CD14-positive monocyte (primary cell): ENCODE measurements at regions not wholly inside any gene's neighbourhood (a gene's known extent, or its start where the extent isn't known, plus 50 kb on each side); places are given as distances from the start of the nearest gene placed in this dataset.

Source experiments
- DNase-seq, 3 donors: peaks; one replicate each; pipeline ENCODE4 v3.0.0-alpha.2; 2011 to 2022
- H2AFZ ChIP-seq: 2 replicates; pipeline ENCODE4 v1.6.0; 2012; ENCODE audit warnings: mild to moderate bottlenecking, low read depth, low read length, inconsistent platforms; ENCODE audit not compliant: insufficient read depth, poor library complexity, severe bottlenecking
- H3K27ac ChIP-seq, 2 donors: 1 replicate in 1 of 2; 2 replicates in 1 of 2; pipeline ENCODE4 v1.5.1; 2012 to 2013; ENCODE audit warnings: low read length in 2 of 2, control low read depth in 1 of 2, inconsistent platforms in 1 of 2, low read depth in 1 of 2, mild to moderate bottlenecking in 1 of 2
- H3K27me3 ChIP-seq, 2 donors: one replicate each; pipeline versions ENCODE4 v1.6.0 to v1.6.1; 2011 to 2013; ENCODE audit warnings: low read length in 2 of 2; ENCODE audit not compliant: control insufficient read depth in 2 of 2, insufficient read depth in 2 of 2
- H3K36me3 ChIP-seq, 2 donors: replicated peaks in 1 of 2; 1 replicate in 1 of 2; 2 replicates in 1 of 2; pipeline versions ENCODE4 v1.5.1 to v1.6.1; 2012 to 2013; ENCODE audit warnings: low read length in 2 of 2, control low read depth in 1 of 2, inconsistent platforms in 1 of 2, mild to moderate bottlenecking in 1 of 2; ENCODE audit not compliant: insufficient read depth in 2 of 2, control insufficient read depth in 1 of 2
- H3K4me1 ChIP-seq, 2 donors: 1 replicate in 1 of 2; 2 replicates in 1 of 2; pipeline versions ENCODE4 v1.5.1 to v1.6.1; 2012 to 2013; ENCODE audit warnings: low read length in 2 of 2, control low read depth in 1 of 2, inconsistent platforms in 1 of 2, mild to moderate bottlenecking in 1 of 2, moderate library complexity in 1 of 2; ENCODE audit not compliant: insufficient read depth in 2 of 2, control insufficient read depth in 1 of 2
- H3K4me2 ChIP-seq: replicated peaks from 2 replicates; pipeline ENCODE3; 2012; ENCODE audit warnings: low read length, moderate library complexity, mild to moderate bottlenecking; ENCODE audit not compliant: poor library complexity, severe bottlenecking; ENCODE audit errors: extremely low read depth
- H3K4me3 ChIP-seq, 3 experiments: fragments of 200-600 bp in 1 of 3; sonication (generic) in 1 of 3; replicated peaks in 1 of 3; 1 replicate in 2 of 3; 2 replicates in 1 of 3; pipeline ENCODE4 v1.5.1; 2011 to 2013; ENCODE audit warnings: low read length in 3 of 3, mild to moderate bottlenecking in 3 of 3, control low read depth in 2 of 3, low read depth in 2 of 3, inconsistent platforms in 1 of 3, moderate library complexity in 1 of 3
- H3K79me2 ChIP-seq: 2 replicates; pipeline ENCODE4 v1.6.0; 2012; ENCODE audit warnings: mild to moderate bottlenecking, control low read depth, inconsistent platforms, low read length, moderate library complexity; ENCODE audit not compliant: insufficient read depth
- H3K9ac ChIP-seq: 2 replicates; pipeline ENCODE4 v1.6.0; 2017; ENCODE audit warnings: low read length, mild to moderate bottlenecking; ENCODE audit not compliant: insufficient read depth, poor library complexity, severe bottlenecking
- H3K9me3 ChIP-seq, 2 donors: replicated peaks in 1 of 2; 1 replicate in 1 of 2; 2 replicates in 1 of 2; pipeline versions ENCODE4 v1.5.1 to v1.6.1; 2012 to 2013; ENCODE audit warnings: low read length in 2 of 2, control low read depth in 1 of 2; ENCODE audit not compliant: control insufficient read depth in 1 of 2, insufficient read depth in 1 of 2
- H4K20me1 ChIP-seq: 2 replicates; pipeline ENCODE4 v1.6.0; 2012; ENCODE audit warnings: mild to moderate bottlenecking, low read length, control low read depth, moderate library complexity; ENCODE audit not compliant: insufficient read depth
- H3K27ac Mint-ChIP-seq, 7 donors: one replicate each; pipeline ENCODE4 v1.8.0; 2020; ENCODE audit warnings: mild to moderate bottlenecking in 7 of 7, mixed read lengths in 7 of 7, moderate library complexity in 6 of 7, inconsistent platforms in 2 of 7
- H3K27me3 Mint-ChIP-seq, 3 donors: one replicate each; pipeline ENCODE4 v1.8.0; 2021 to 2022; ENCODE audit warnings: low read depth in 3 of 3, mild to moderate bottlenecking in 3 of 3, mixed read lengths in 3 of 3, moderate library complexity in 3 of 3, inconsistent platforms in 1 of 3
- H3K36me3 Mint-ChIP-seq, 2 donors: one replicate each; pipeline ENCODE4 v1.8.0; 2020; ENCODE audit warnings: mixed read lengths in 2 of 2, inconsistent platforms in 1 of 2, mild to moderate bottlenecking in 1 of 2
- H3K4me1 Mint-ChIP-seq: one replicate; pipeline ENCODE4 v1.8.0; 2020; ENCODE audit warnings: mild to moderate bottlenecking, mixed read lengths
- H3K4me3 Mint-ChIP-seq, 2 donors: one replicate each; pipeline ENCODE4 v1.8.0; 2020; ENCODE audit warnings: mild to moderate bottlenecking in 2 of 2, mixed read lengths in 2 of 2, moderate library complexity in 1 of 2
- H3K9me3 Mint-ChIP-seq, 7 donors: one replicate each; pipeline ENCODE4 v1.8.0; 2020 to 2022; ENCODE audit warnings: mixed read lengths in 7 of 7, mild to moderate bottlenecking in 6 of 7, moderate library complexity in 6 of 7, inconsistent platforms in 2 of 7
- CTCF ChIP-seq: fragments of 200-600 bp; IDR thresholded peaks from one replicate; pipeline ENCODE4 v1.8.0; 2022; ENCODE audit warnings: antibody characterized with exemption, mild to moderate bottlenecking
- WGBS: methylation state at CpG from one replicate; pipeline ENCODE4 v1.1.5; 2013; ENCODE audit warnings: missing lambda C conversion rate; ENCODE audit not compliant: insufficient coverage; 5-methylcytosine and 5-hydroxymethylcytosine counted together
- intact Hi-C, 2 donors: fragments of 100-400 bp; cut with micrococcal nuclease; formaldehyde crosslinking; loops; one replicate each; pipeline versions ENCODE4 v1.15.0 to v1.15.1; 2023

- Mint-ChIP-seq H3K36me3 (no peaks in the 10 kb centered on the region), H3K27ac (no peak overlapping the region), H3K9me3 (peaks cover 25 to 47% (median 37%) of the 10 kb centered on the region in 7 donors), H3K4me1 (no peaks in the 10 kb centered on the region), H3K27me3 (peaks cover 0 to 2% (median 1%) of the 10 kb centered on the region in 3 donors), H3K4me3 (no peak overlapping the region)
- Histone ChIP-seq H4K20me1 (no peaks in the 10 kb centered on the region), H3K27ac (no peak overlapping the region), H3K27me3 (no peaks in the 10 kb centered on the region), H2AFZ (no peak overlapping the region), H3K9me3 (peaks cover 28 to 33% of the 10 kb centered on the region in 2 donors), H3K9ac (no peak overlapping the region), H3K4me1 (no peaks in the 10 kb centered on the region), H3K79me2 (no peaks in the 10 kb centered on the region), H3K4me2 (no peak overlapping the region), H3K36me3 (no peaks in the 10 kb centered on the region), H3K4me3 (no peak overlapping the region)
- WGBS = 100% methylated on average over 1 of the region's 6 CpGs
- TF ChIP-seq CTCF = peak; percentile 8
- peak in 1 of 3 donors; percentile 8 for DNase-seq
- intact Hi-C loops = loop anchor here in 1 of 2 donors (5.0 kb wide), 1 partner anchor 160 kb away; no protein-coding TSS in a partner anchor
These were observed 132.5 kb upstream of the RFLNA start for GRCh38 chr12:124162151-124163110.

GRCh38 chr12:124165695-124166094 lies 129.2 kb upstream of the RFLNA start:
- Histone ChIP-seq H3K36me3 (no peaks in the 10 kb centered on the region), H3K9me3 (peaks cover 28 to 45% of the 10 kb centered on the region in 2 donors), H3K9ac (no peak overlapping the region), H3K27me3 (no peaks in the 10 kb centered on the region), H3K4me2 (no peak overlapping the region), H4K20me1 (no peaks in the 10 kb centered on the region), H3K4me3 (no peak overlapping the region), H3K27ac (no peak overlapping the region), H2AFZ (no peak overlapping the region), H3K79me2 (no peaks in the 10 kb centered on the region), H3K4me1 (peaks cover 0 to 5% of the 10 kb centered on the region in 2 donors)
- DNase-seq = no peak
- no CpG with 5 or more reads among the region's 2 CpGs for WGBS
- intact Hi-C loops = no loop called here
- Mint-ChIP-seq H3K27ac (no peak overlapping the region), H3K36me3 (peaks cover 0 to under 1% of the 10 kb centered on the region in 2 donors), H3K9me3 (peaks cover 30 to 58% (median 50%) of the 10 kb centered on the region in 7 donors), H3K4me1 (peaks cover 9% of the 10 kb centered on the region), H3K27me3 (peaks cover 0 to 2% (median 0%) of the 10 kb centered on the region in 3 donors), H3K4me3 (no peak overlapping the region)
- TF ChIP-seq CTCF = no peak
